ENCODE measurements at regions not wholly inside any gene's neighbourhood (a gene's known extent, or its start where the extent isn't known, plus 50 kb on each side); places are given as distances from the start of the nearest gene placed in this dataset.

- Mint-ChIP-seq H3K4me3 (ENCODE audit: unreplicated experiment) (no peak overlapping the region), H3K4me1 (ENCODE audit: unreplicated experiment) (no peaks in the 10 kb centered on the region), H3K27ac (ENCODE audit: unreplicated experiment) (no peak overlapping the region), H3K36me3 (ENCODE audit: low read depth, unreplicated experiment) (no peaks in the 10 kb centered on the region), H3K27me3 (ENCODE audit: unreplicated experiment) (peaks cover 2% of the 10 kb centered on the region), H3K9me3 (ENCODE audit: unreplicated experiment) (no peaks in the 10 kb centered on the region)
- TF ChIP-seq, protein P1, sequence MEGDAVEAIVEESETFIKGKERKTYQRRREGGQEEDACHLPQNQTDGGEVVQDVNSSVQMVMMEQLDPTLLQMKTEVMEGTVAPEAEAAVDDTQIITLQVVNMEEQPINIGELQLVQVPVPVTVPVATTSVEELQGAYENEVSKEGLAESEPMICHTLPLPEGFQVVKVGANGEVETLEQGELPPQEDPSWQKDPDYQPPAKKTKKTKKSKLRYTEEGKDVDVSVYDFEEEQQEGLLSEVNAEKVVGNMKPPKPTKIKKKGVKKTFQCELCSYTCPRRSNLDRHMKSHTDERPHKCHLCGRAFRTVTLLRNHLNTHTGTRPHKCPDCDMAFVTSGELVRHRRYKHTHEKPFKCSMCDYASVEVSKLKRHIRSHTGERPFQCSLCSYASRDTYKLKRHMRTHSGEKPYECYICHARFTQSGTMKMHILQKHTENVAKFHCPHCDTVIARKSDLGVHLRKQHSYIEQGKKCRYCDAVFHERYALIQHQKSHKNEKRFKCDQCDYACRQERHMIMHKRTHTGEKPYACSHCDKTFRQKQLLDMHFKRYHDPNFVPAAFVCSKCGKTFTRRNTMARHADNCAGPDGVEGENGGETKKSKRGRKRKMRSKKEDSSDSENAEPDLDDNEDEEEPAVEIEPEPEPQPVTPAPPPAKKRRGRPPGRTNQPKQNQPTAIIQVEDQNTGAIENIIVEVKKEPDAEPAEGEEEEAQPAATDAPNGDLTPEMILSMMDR (IDR thresholded peaks at IDR 0.05; ENCODE audit: unreplicated experiment): no peak
- DNase-seq (ENCODE audit: low spot score): no peak
Measured at GRCh38 chr6:40163924-40164323, 229.7 kb upstream of the MOCS1 start.

GRCh38 chr6:40162074-40162473 is 227.8 kb upstream of the MOCS1 start:
- Mint-ChIP-seq H3K36me3 (ENCODE audit: low read depth, unreplicated experiment) (no peaks in the 10 kb centered on the region), H3K9me3 (ENCODE audit: unreplicated experiment) (no peaks in the 10 kb centered on the region), H3K27me3 (ENCODE audit: unreplicated experiment) (no peaks in the 10 kb centered on the region), H3K4me3 (ENCODE audit: unreplicated experiment) (no peak overlapping the region), H3K27ac (ENCODE audit: unreplicated experiment) (no peak overlapping the region), H3K4me1 (ENCODE audit: unreplicated experiment) (no peaks in the 10 kb centered on the region)
- TF ChIP-seq, protein P1 (IDR thresholded peaks at IDR 0.05; ENCODE audit: unreplicated experiment): no peak
- DNase-seq (ENCODE audit: low spot score): no peak

DNA sequence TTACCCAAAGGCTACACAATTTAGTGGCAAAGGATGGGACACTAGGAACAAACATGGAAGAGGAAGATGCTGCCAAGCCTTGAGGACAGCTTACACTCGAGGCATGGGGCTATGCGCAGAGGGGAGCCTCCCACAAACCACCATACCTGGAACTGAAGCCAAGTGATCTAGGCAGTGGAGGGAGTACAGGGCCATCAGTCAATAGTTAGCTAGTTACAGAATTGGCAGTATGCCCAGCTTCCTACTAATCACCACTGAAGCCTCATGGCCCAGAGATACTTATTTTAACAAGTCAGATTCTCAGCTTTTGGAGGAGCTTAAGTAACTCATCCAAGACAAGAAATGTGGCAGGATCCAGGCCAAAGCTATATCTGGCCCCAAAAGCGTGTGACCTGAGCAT is 226.6 kb upstream of the MOCS1 start:
- Mint-ChIP-seq H3K36me3 (ENCODE audit: low read depth, unreplicated experiment) (no peaks in the 10 kb centered on the region), H3K4me3 (ENCODE audit: unreplicated experiment) (no peak overlapping the region), H3K27me3 (ENCODE audit: unreplicated experiment) (no peaks in the 10 kb centered on the region), H3K27ac (ENCODE audit: unreplicated experiment) (no peak overlapping the region), H3K4me1 (ENCODE audit: unreplicated experiment) (no peaks in the 10 kb centered on the region), H3K9me3 (ENCODE audit: unreplicated experiment) (no peaks in the 10 kb centered on the region)
- TF ChIP-seq, protein P1 (IDR thresholded peaks at IDR 0.05; ENCODE audit: unreplicated experiment): no peak
- DNase-seq (ENCODE audit: low spot score): no peak

DNA sequence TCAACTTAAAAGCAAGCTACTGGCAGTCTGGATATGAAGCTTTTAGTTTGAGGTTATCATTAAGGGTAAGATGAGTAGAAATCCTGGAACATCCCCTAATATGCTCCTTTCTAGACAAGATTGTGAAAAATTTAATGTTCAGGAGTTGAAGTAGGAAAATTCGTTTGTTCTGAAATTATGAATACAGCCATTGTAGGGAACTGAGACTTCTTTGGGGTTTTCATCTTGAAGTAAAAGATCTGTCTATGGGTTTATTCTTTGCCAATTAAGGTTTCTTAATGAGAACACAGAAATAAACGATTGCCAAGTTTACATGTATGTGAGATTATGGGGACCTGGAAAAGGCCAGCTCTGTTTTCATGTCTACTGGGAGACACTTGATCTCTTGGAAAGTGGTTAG is 225.6 kb upstream of the MOCS1 start:
- H3K27ac Mint-ChIP-seq (ENCODE audit: unreplicated experiment): no peak overlapping the region
- no peaks in the 10 kb centered on the region for H3K36me3 Mint-ChIP-seq (ENCODE audit: low read depth, unreplicated experiment)
- TF ChIP-seq, protein P1 (IDR thresholded peaks at IDR 0.05; ENCODE audit: unreplicated experiment): no peak
- no peaks in the 10 kb centered on the region for H3K9me3 Mint-ChIP-seq (ENCODE audit: unreplicated experiment)
- DNase-seq (ENCODE audit: low spot score): no peak
- H3K4me1 Mint-ChIP-seq (ENCODE audit: unreplicated experiment): no peaks in the 10 kb centered on the region
- no peak overlapping the region for H3K4me3 Mint-ChIP-seq (ENCODE audit: unreplicated experiment)
- no peaks in the 10 kb centered on the region for H3K27me3 Mint-ChIP-seq (ENCODE audit: unreplicated experiment)

- Mint-ChIP-seq H3K27me3 (ENCODE audit: unreplicated experiment) (no peaks in the 10 kb centered on the region), H3K4me3 (ENCODE audit: unreplicated experiment) (no peak overlapping the region), H3K27ac (ENCODE audit: unreplicated experiment) (no peak overlapping the region), H3K36me3 (ENCODE audit: low read depth, unreplicated experiment) (no peaks in the 10 kb centered on the region), H3K4me1 (ENCODE audit: unreplicated experiment) (no peaks in the 10 kb centered on the region), H3K9me3 (ENCODE audit: unreplicated experiment) (no peaks in the 10 kb centered on the region)
- TF ChIP-seq, protein P1 (IDR thresholded peaks at IDR 0.05; ENCODE audit: unreplicated experiment): no peak
- no peak for DNase-seq (ENCODE audit: low spot score)
Measured at GRCh38 chr6:40152701-40153436, 218.6 kb upstream of the MOCS1 start.
